D721Med (cell line): ENCODE measurements at regions not wholly inside any gene's neighbourhood (a gene's known extent, or its start where the extent isn't known, plus 50 kb on each side); places are given as distances from the start of the nearest gene placed in this dataset.

Experiments used
- DNase-seq: peaks from one replicate; pipeline ENCODE4 v3.0.0; 2011; ENCODE audit warnings: low spot score; ENCODE audit not compliant: insufficient read length
- FAIRE-seq: peaks from 2 replicates; lab custom pipeline; 2011; peaks lifted over from hg19 to GRCh38; lab: Jason Lieb, UNC
- CTCF ChIP-seq: IDR thresholded peaks from 2 replicates; pipeline ENCODE4 v1.5.1; 2012; ENCODE audit warnings: mild to moderate bottlenecking, control low read depth; ENCODE audit not compliant: insufficient read depth; ENCODE audit errors: missing control alignments

DNA sequence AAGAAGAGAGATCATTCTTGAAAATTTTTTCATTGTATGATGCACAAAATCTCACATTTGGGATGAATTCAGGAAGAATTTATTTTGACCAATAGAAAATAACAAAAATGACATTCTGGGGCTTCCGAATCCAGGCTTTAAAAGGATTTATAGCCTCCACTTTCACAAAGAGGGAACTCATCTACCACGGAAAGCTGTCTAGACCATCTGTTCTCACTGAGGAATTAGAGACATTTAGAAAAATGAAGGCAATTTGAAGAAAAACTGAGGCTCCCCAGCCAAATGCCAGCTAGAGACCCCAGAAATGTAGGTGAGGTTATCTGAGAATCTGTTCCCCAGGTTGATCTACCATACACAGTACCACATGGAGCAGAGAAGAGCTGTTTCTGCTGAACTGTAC lies 464.3 kb downstream of the TMA16 start:
- TF ChIP-seq CTCF, result no peak
- peak; percentile 84 for FAIRE-seq

DNA sequence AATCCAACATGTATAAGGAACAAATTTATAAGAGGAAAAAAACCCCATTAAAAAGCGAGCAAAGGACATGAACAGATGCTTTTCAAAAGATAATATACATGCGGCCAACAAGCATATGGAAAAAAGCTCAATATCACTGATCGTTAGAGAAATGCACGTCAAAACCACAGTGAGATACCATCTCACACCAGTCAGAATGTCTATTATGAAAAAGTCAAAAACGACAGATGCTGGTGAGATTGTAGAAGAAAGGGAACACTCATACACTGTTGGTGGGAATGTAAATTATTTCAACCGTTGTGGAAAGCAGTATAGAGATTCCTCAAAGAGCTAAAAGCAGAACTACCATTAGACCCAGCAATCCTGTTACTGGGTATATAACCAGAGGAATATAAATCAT lies 465.4 kb downstream of the TMA16 start:
- no peak for DNase-seq
- peak; percentile 90 for FAIRE-seq

More for the DNA sequence above, 464.3 kb downstream of the TMA16 start:
- DNase-seq, result no peak

DNA sequence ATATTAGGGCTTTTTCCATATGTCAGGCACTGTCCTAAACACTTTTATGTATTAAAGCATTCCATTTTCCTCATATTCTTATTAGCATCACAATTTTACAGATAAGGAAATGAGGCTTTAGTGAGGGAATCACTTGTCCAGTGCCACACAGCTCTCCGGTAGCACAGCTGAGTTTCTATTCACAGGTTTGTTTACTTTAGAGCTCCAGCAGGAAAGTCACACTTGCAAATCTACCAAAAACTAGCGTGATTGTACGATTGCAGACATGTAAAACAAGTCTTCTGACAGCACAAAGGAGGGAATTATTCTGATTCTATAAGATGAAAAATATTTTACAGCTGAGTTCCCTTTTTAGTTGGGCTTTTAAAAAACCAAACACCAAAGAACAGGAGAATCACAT lies 472.1 kb downstream of the TMA16 start:
- FAIRE-seq (no peak), DNase-seq (no peak)
- TF ChIP-seq CTCF, result no peak

More for the DNA sequence above, 465.4 kb downstream of the TMA16 start:
- no peak for TF ChIP-seq CTCF

- FAIRE-seq, result no peak
- TF ChIP-seq CTCF, result no peak
- DNase-seq, result no peak
These were observed 472.8 kb downstream of the TMA16 start for GRCh38 chr4:163967263-163967662.

DNA sequence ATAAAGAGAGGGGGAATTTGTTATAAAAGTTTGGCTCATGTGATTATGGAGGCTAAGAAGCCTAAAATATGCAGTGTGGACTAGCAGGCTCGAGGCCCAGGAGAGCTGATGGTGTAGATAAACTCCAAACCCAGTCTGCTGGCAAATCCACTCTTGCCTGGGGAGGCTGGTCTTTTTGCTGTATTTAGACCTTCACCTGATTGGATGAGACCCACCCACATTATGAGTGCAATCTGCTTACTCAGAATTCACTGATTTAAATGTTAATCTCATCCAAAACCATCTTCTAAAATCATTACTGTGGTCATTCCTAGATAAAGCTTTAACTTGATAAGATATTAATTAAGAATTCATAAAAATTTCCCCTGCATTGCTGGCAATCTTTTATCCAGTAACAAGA lies 473.2 kb downstream of the TMA16 start:
- no peak for DNase-seq
- peak; percentile 77 for FAIRE-seq
- TF ChIP-seq CTCF, result no peak

- FAIRE-seq (peak; percentile 80), DNase-seq (no peak)
- TF ChIP-seq CTCF, result no peak
These were observed 474.8 kb downstream of the TMA16 start for GRCh38 chr4:163969291-163969690.

- FAIRE-seq (peak; percentile 91), DNase-seq (no peak)
- no peak for TF ChIP-seq CTCF
These were observed 482.1 kb downstream of the TMA16 start for GRCh38 chr4:163976588-163976987.
